ENCODE measurements at regions not wholly inside any gene's neighbourhood (a gene's known extent, or its start where the extent isn't known, plus 50 kb on each side); places are given as distances from the start of the nearest gene placed in this dataset.
"Not testable (repeated sequence)": the region's sequence is repeated elsewhere in the genome, so short reads cannot be mapped to it uniquely, and the experiment has no call there.

DNA sequence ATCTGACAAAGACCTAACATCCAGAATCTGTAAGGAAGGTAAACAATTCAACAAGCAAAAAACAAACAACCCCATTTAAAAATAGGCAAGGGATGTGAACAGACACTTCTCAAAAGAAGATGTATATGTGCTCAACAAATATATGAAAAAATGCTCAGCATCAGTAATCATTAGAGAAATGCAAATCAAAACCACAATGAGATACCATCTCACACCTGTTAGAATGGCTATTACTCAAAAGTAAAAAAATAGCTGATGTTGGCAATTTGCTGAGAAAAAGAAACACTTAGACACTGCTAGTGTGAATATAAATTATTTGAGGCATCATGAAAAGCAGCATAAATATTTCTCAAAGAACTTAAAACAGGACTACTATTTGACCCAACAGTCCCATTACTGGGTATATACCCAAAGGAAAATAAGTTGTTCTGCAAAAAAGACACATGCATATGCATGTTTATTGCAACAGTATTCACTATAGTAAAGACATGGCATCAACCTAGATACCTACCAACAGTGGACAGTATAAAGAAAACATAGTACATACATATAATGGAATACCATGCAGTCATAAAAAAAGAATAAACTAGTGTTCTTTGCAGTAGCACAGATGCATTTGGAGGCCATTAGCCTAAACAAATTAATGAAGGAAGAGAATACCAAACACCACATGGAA, 980.1 kb downstream of the KCNMA1 start:
- DNase-seq (ENCODE audit: low read depth): no peak

DNA sequence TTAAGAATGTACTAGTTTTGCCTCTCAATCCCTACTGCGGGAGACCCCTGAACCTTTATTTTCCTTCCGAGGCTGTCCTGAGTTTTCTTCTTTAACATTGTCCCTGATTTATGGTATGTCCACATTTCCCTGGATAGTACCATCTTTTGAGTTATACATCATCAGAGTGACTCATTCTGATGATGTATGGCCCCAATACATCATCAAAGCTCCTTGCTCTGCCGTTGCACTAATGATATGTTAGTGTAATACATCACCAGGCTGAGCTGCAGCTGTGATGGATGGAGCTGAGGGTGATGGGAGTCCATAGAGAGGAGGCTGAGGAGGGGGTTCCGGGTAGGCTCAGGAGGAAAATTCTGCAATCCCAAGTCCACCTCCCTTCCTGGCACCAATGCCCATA, 986.5 kb downstream of the KCNMA1 start:
- DNase-seq (ENCODE audit: low read depth): no peak

DNA sequence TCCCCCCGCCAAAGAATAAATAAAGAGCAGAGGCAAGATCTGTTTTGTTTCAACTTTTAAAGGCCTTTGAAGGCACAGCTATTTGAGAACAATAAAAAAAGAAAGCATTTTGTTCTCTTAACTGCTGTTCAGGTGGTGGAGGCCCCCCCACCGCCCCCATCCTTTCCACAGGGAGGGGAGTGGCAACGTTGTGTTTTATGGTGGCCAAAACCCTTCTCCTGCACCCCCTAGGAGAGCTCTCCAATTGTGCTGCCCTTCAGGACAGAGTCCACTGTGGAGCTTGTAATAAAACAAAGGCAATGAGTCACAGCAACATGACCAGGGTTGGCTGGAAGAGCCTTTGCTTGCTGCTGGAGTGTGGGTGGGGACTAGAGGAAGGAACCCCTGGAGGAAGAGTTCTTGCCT, 987.9 kb downstream of the KCNMA1 start:
- DNase-seq (ENCODE audit: low read depth): no peak

DNA sequence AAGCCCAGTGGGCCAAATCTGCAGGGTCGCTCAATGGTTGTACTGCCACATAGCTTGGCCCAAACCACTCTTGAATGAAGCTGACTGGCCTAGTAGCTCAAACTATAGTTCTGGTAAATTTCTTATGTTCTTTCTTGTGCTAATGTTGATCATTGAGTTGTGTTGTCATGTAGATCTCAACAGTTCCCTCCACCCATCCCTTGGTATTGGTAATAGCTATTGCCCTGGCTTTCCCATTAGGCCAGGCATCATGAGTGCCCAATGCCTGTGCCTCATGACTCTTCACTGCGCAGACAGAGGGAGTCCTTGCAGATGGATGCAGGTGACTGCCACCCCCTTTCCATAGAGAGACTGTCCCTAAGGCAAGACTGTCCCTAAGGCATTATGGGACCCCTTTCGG, 988.4 kb downstream of the KCNMA1 start:
- DNase-seq (ENCODE audit: low read depth): no peak

DNA sequence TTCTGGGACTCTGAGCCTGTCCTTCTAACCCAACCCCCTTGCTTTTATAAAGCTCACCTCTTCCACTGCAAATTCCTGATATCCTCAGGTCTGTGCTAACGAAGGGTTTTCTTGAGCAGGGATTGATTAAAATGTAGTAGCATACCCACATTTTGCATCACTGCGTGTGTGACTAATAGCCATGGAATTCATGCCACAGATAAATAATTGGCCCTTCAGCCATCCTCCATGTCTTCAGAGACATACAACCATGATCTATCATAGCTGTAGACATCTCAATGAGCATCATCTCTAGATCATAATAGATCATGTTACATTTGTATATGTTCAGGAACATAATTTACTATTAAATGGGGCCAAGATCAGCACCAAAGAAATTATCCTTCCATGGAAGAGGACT, 990.3 kb downstream of the KCNMA1 start:
- DNase-seq (ENCODE audit: low read depth): no peak

DNA sequence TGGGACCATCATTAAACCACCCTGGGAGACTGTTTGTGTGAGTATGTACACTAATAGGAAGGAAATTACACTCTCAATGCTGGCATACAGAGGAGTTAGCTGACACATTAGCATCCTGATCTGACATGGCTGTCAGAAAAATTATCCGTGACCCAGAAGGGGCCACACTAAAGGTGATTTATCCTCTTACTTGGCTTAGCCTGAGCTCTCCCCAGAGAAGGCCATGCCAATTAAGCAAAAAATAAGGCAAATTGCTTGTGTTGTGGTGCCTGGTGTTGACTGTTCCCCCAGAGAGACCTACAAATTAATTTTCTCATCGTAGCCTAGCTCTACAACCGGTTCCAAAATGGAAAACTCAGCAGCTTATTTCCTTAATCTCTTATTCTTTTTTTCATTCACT, 992.3 kb downstream of the KCNMA1 start:
- DNase-seq (ENCODE audit: low read depth): no peak

DNA sequence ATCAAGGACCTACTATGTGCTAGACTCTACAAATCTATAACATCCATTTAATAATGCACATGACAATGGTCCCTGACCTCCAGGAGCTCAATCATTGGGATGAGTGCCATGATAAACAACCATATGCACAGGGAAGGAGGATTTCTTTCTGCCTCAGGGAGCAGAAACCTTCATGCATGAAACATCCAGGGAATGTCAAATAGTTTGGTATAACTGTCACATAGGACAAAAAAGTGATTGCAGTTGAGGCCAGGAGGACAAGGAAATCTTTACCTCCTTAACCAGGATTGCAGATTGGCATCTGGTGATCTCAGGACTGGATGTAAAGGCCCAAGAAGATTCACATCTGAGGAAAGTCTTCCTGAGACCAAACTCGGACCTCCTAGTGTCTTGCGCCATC, 993.1 kb downstream of the KCNMA1 start:
- no peak for DNase-seq (ENCODE audit: low read depth)

DNA sequence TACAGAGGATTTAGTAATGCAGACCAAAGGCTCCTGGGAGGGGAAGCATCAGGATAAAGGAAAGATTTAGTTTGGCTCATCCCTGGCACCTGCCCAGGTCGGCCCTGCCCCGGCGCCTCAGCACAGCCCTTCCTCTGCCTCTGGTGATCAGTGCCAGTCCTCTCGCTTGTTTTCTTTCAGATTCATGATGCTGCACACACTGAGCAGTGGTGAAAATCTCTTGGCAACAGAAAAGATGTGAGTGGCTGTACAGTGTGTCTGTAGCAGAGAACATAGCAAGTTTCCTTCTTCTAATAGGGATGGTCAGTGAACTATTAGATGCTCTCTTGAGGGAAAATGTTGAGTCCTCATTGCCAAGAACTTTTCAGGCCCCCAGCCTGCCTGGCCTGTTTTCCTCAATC, 994.1 kb downstream of the KCNMA1 start:
- no peak for DNase-seq (ENCODE audit: low read depth)

DNA sequence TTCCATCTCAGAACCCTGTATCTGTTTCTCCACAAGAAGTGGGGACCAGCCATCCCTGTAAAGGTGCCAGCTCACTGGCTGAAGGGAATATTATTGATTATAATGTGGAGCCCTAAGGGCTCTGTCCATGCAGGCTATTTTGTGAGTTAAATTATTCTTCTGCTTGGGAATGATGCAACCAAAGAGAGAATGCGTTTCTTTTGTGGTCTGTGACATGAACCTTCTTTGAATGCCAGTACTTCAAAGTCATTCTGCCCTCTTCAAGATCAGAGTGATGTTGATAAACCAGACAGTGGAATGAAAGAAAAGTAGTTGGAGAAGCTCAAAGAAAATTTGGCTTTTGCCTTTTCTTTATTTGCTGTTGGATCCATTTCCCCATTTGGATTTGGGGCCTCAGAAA, 995.2 kb downstream of the KCNMA1 start:
- no peak for DNase-seq (ENCODE audit: low read depth)

DNA sequence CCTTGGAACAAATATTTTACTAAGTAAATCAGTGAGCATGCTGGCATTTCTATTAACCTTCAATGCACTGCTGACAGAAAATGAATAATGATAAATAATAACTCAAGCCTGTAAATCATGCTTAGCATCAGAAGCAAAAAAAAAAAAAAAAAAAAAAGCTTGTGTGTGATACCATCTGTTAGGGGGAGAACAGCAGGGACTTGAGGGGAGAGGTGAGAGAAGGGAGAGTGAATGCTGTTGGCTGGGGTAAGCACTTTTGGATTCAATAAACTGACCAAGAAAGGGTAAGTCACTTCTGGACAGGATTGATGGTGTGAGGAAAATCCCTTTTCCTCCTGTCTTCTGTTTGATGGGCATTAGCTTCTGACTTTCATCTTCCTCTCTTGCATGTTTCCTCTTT, 996.4 kb downstream of the KCNMA1 start:
- DNase-seq (ENCODE audit: low read depth): no peak

DNA sequence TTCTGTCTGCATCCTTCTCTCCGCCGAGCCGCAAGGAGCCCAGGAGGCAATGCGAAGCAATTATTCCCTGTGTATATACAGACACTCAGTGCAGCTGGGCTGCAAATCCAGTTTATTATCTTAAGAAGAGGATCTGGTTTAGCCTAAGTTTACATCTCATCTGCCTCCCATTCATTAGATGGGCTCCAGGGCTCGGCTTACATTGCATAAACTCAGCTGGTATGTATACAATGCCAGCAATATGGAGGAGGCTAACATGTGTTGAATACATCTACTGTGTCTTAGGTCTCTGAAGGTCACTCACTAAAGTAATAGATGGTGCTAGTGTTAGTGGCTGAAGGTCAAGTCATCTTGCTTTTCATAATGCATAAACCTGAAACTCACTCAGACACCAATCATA, 996.8 kb downstream of the KCNMA1 start:
- no peak for DNase-seq (ENCODE audit: low read depth)

DNA sequence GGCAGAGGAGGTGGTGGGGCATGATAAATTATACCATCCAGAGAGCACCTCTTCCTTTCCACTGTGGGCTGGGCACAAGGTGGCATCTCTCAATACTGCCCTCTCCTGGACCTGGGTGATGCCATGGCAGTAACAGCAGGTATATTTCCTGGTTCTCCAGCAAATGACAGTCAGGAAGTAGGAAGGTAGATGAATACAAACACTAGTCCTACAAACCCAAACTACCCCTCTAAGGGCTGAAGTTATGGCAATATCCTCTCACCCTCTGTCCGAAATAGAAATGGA, 1004.9 kb downstream of the KCNMA1 start:
- DNase-seq (ENCODE audit: low read depth): no peak

DNA sequence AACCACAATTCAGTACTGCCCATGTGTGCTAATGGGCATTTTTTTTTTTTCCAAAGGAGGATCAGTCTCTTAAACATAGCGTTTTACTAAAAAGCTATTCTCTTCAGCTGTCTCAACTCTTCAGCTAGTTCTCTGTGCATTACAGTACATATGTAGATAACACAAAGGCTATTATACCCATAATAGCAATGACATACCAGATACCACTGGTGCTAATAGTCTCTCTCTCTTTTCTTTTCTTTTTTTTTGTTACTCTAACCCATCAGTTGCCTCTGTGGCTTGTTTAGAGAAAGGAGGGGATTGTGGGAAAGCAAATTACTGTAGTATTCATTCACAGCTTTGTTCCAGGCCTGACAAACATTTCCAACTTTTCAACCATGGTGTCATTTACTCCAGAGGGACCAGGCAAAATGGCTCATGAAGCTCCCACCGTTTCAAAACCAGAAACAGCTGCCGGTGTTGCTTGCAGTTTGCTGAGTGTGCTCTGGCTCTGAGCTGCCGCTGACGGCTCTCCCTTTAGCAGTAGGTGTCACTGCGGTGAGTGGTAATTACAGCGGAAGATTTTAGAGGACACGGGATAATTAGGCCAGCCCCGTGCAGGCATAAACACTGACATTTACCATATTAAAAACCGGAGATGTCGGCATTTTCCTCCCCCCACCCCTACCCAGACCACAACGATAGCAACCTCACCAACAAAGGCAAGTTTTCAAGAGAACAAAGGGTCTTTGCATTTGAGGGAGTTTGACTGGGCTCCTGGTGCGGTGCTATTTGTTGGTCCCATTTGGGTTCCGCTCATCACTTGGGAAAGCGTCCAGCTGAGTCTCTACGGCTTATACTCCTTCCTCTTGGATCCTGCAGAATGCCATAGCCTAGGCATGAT, 1005.5 kb downstream of the KCNMA1 start:
- DNase-seq (ENCODE audit: low read depth): no peak

DNA sequence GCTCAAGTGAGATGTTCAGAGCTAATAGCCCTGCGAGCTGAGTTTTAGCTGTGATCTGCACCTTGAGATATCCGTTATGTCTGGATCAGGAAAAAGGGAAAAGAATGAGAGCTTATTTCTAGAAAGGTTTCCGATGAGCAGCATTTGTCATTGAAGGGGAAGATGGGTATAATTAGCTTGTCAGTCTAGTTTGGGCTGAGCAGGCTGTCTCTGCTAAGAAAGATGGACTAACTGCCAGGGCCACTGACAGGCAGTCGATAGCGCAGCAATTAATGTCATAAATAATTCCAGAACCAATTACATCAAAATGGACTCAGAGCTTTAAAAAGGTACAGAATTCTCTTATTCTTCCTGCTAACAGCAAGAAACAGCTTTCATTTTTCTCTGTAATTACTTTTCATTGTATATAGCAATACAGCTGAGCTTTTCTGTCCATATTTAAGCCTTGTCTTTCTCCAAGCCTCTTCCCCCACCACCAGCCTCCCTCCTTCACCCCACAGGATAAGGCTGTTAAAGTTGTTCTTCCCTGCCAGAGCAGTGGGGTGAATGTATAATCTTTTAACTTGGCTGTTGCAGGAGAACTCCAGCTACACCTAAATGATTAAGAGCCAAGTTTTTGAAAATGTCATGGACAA, 1006.5 kb downstream of the KCNMA1 start:
- no peak for DNase-seq (ENCODE audit: low read depth)

DNA sequence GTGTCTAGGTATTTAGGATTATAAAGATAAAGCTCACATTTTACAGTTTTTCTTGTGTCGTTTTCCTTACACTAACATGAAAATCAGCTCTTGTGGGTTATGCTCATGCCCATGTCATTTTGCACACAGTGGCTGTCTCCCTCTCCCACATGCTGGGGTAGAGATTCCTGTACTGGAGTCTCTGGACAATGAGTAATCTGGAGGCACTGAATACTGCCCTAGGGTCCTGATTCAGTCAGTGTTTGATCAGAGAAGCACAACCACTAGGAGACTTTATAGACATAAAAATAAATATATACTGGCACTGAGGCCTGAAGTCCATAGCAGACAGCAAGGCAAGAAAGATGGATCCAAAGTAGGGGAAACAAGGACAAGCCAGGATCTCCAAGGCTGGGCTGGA, 1008.8 kb downstream of the KCNMA1 start:
- DNase-seq (ENCODE audit: low read depth): no peak

DNA sequence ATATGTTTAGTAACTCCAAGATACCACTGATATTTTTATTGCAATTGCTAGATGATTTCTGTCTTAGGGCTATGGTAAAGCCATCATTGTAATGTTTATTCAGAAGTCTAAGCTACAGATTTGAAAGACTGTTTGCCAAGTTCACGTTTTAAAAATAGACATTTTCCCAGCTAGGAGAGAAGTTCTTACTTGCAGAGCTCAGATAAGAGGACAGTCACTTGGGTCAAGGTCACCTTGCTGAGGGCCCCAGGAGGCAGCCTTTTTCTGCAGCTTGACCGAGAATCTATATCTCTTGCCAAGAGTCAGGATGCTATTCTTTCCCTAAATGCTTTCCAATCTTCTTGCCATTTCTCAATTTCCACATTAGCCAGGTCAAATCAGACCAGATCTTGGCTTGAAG, 1011.2 kb downstream of the KCNMA1 start:
- no peak for DNase-seq (ENCODE audit: low read depth)

DNA sequence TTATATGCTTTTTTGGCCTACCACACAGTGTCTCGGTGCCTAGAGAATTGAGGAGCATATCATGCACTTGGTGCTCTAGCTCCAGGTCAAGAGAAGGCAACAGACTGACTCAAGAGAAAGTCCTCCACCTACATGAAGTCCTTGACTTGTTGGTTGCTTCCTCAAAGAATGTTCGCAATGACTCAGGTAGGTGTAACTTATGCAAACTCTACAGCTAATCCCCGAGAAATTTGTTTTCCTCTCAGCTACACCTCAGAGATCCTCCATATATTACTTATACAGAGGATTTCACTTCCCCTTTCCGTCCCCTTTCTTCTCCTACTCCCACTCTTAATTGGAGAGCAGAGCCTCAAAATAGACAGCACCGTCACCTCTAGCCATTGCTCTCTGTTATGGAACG, 1013.1 kb downstream of the KCNMA1 start:
- DNase-seq (ENCODE audit: low read depth): no peak

DNA sequence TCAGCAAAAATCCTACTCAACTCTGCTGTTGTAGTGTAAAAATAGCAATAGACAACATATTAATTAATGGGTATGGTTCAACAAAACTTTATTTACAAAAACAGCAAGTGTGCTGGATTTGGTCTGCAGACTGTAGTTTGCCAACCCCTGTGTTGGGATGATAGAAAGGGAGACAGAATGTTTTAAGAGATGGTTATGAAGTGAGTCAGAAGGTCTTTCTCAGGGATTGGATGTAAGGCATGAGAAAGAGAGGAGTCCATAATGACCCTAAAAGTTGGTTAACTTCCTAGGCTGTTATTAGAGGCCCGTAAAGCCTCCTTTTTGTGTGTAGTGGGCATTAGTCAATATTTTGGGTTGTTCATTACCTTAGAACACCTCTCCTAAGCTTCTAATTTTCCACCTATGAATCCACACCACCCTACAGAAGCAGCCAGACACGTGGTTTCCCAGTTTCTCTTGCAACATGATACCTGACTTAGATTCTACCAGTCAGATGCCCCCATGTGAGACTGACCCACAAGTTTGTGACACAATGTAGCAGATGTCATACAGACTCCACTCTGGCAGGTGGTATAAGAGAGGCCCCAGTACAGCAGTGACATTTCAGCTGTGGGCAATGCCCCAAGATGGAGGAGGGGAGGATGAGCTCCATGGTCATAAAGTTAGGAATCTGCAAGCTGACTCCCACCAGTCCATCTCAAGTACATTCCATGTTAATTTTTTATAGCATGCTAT, 1015.6 kb downstream of the KCNMA1 start:
- no peak for DNase-seq (ENCODE audit: low read depth)

DNA sequence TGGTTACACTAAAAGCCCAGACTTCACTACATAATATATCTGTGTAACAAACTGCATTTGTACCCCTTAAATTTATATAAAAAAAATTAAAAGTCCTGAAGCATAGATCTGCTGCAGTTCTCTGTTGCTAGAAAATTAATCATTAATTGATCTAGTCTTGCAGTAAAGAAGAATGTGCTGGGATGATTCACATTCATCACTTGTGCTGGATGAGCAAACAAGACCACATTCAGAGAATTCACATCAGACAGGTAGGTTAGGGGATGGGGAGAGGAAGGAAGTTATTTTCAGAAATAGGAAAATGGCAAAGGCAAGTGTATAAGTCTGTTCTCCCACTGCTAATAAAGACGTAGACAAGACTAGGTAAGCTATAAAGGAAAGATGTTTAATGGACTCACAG, 1019.0 kb downstream of the KCNMA1 start:
- no peak for DNase-seq (ENCODE audit: low read depth)

DNA sequence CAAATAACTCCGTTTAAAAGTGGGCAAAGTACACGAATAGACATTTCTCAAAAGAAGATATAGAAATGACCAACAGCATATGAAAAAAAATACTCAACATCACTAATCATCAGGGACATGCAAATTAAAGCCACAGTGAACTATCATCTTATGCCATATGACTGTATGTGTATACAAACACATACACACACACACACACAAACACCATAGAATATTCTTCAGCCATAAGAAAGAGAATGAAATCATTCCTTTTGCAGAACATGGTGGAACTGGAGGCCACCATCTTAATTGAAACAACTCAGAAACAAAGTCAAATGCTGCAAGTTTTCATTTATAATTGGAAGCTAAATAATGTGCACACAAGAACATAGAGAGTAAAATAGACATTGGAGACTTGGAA, 1019.4 kb downstream of the KCNMA1 start:
- DNase-seq (ENCODE audit: low read depth): no peak

DNA sequence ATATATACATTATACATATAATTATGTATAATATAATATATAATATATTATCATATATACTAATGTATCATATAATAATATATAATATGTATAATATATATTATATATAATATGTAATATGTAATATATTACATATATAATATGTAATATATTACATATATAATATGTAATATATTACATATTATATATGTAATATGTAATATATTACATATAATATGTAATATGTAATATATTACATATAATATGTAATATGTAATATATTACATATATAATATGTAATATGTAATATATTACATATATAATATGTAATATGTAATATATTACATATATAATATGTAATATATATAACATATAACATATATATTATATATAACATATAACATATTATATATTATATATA, 1020.9 kb downstream of the KCNMA1 start:
- not testable (repeated sequence) for DNase-seq (ENCODE audit: low read depth)

DNA sequence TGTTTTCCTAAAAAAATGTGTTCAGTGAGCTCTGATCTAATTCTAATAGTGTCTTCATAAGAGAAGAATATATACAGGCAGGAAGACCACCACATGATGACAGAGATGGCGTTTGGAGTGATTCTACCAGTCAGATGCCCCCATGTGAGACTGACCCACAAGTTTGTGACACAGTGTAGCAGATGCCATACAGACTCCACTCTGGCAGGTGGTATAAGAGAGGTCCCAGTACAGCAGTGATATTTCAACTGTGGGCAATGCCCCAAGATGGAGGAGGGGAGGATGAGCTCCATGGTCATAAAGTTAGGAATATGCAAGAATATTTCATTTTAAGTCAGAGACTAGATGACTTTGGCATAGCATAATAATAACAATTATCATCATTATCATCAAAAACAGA, 1022.6 kb downstream of the KCNMA1 start:
- DNase-seq (ENCODE audit: low read depth): no peak

All from HS-27A (cell line).